Liver (tissue), 8 donors: ENCODE measurements at regions not wholly inside any gene's neighbourhood (a gene's known extent, or its start where the extent isn't known, plus 50 kb on each side); places are given as distances from the start of the nearest gene placed in this dataset.
A peak's percentile ranks its signal among the peaks of the same experiment; 100 is the strongest.
"Not testable (repeated sequence)": the region's sequence is repeated elsewhere in the genome, so short reads cannot be mapped to it uniquely, and the experiment has no call there.

Experiments used
- DNase-seq: peaks from one replicate; pipeline ENCODE4 v3.0.0-alpha.2; 2017; ENCODE audit warnings: low spot score
- H3K27ac ChIP-seq, 2 donors: one replicate each; pipeline ENCODE4 v1.7.0; 2013; ENCODE audit warnings: inconsistent platforms in 2 of 2, low read length in 2 of 2, control low read depth in 1 of 2, low read depth in 1 of 2, mild to moderate bottlenecking in 1 of 2
- H3K27me3 ChIP-seq, 4 donors: one replicate each; pipeline versions ENCODE4 v1.6.1 to v1.7.0; 2013; ENCODE audit warnings: low read length in 3 of 4, inconsistent platforms in 1 of 4, mild to moderate bottlenecking in 1 of 4, moderate library complexity in 1 of 4; ENCODE audit not compliant: control insufficient read depth in 4 of 4, insufficient read depth in 4 of 4
- H3K36me3 ChIP-seq, 4 donors: one replicate each; pipeline versions ENCODE4 v1.6.1 to v1.7.0; 2013; ENCODE audit warnings: low read length in 3 of 4, mild to moderate bottlenecking in 3 of 4, low read depth in 1 of 4, moderate library complexity in 1 of 4; ENCODE audit not compliant: control insufficient read depth in 4 of 4, insufficient read depth in 3 of 4
- H3K4me1 ChIP-seq, 4 donors: one replicate each; pipeline versions ENCODE4 v1.6.1 to v1.7.0; 2013; ENCODE audit warnings: low read length in 3 of 4, mild to moderate bottlenecking in 3 of 4, moderate library complexity in 1 of 4; ENCODE audit not compliant: control insufficient read depth in 4 of 4, insufficient read depth in 4 of 4
- H3K4me3 ChIP-seq, 3 donors: one replicate each; pipeline versions ENCODE4 v1.6.1 to v1.7.0; 2013; ENCODE audit warnings: low read length in 3 of 3, control low read depth in 1 of 3, low read depth in 1 of 3, mild to moderate bottlenecking in 1 of 3
- H3K9ac ChIP-seq, 2 donors: one replicate each; pipeline ENCODE4 v1.7.0; 2013; ENCODE audit warnings: low read length in 2 of 2, mild to moderate bottlenecking in 2 of 2, moderate library complexity in 2 of 2, control low read depth in 1 of 2, low read depth in 1 of 2
- H3K9me3 ChIP-seq, 4 donors: one replicate each; pipeline versions ENCODE4 v1.6.1 to v1.7.0; 2013; ENCODE audit warnings: low read length in 3 of 4; ENCODE audit not compliant: control insufficient read depth in 4 of 4
- ATF3 ChIP-seq: IDR thresholded peaks from 2 replicates; pipeline ENCODE4 v1.6.1; 2016; ENCODE audit warnings: antibody characterized with exemption
- CTCF ChIP-seq: fragments of 150-350 bp; IDR thresholded peaks from 2 replicates; pipeline ENCODE4 v1.5.1; 2017; ENCODE audit warnings: improper control_type of control experiment, low read depth, low read length; ENCODE audit not compliant: missing input control
- FOXA1 ChIP-seq: IDR thresholded peaks from 2 replicates; pipeline ENCODE4 v1.6.1; 2016; ENCODE audit warnings: antibody characterized with exemption
- GABPA ChIP-seq, 2 donors: IDR thresholded peaks in 1 of 2; conservative IDR thresholded peaks in 1 of 2; 2 replicates each; pipeline ENCODE4 v1.6.1; 2016; ENCODE audit warnings: antibody characterized with exemption in 2 of 2, mild to moderate bottlenecking in 1 of 2, moderate library complexity in 1 of 2
- JUND ChIP-seq, 2 donors: IDR thresholded peaks; 2 replicates each; pipeline ENCODE4 v1.6.1; 2016; ENCODE audit warnings: antibody characterized with exemption in 2 of 2
- MAX ChIP-seq: IDR thresholded peaks from 2 replicates; pipeline ENCODE4 v1.6.1; 2016; ENCODE audit warnings: antibody characterized with exemption
- NR2F2 ChIP-seq: IDR thresholded peaks from 2 replicates; pipeline ENCODE4 v1.6.1; 2016; ENCODE audit warnings: antibody characterized with exemption
- RAD21 ChIP-seq, 2 donors: IDR thresholded peaks; 2 replicates each; pipeline ENCODE4 v1.6.1; 2016; ENCODE audit warnings: antibody characterized with exemption in 2 of 2, mild to moderate bottlenecking in 2 of 2
- REST ChIP-seq: IDR thresholded peaks from 2 replicates; pipeline ENCODE4 v1.6.1; 2016; ENCODE audit warnings: antibody characterized with exemption, mild to moderate bottlenecking
- RXRA ChIP-seq, 2 donors: IDR thresholded peaks; 2 replicates each; pipeline ENCODE4 v1.6.1; 2017 to 2018; ENCODE audit warnings: antibody characterized with exemption in 2 of 2, mild to moderate bottlenecking in 1 of 2
- TAF1 ChIP-seq: conservative IDR thresholded peaks from 2 replicates; pipeline ENCODE4 v1.6.1; 2016; ENCODE audit warnings: antibody characterized with exemption, mild to moderate bottlenecking
- YY1 ChIP-seq: IDR thresholded peaks from 2 replicates; pipeline ENCODE4 v1.6.1; 2016; ENCODE audit warnings: antibody characterized with exemption, mild to moderate bottlenecking
- ZBTB33 ChIP-seq: IDR thresholded peaks from 2 replicates; pipeline ENCODE4 v1.6.1; 2016; ENCODE audit warnings: antibody characterized with exemption
- WGBS: extraction: QIAGEN DNeasy Blood & Tissue Kit; methylation state at CpG from one replicate; pipeline ENCODE4 v1.1.7; 2013; 5-methylcytosine and 5-hydroxymethylcytosine counted together
- donor health status: healthy.
- donor health status: healthy.
- donor health status: healthy.
- donor health status: healthy.
- donor health status: healthy.

GRCh38 chr11:130979386-130979972 lies 63.2 kb upstream of the SNX19 start:
- no peak overlapping the region for H3K4me3 ChIP-seq
- DNase-seq: no peak
- no peaks in the 10 kb centered on the region for H3K27me3 ChIP-seq
- H3K9me3 ChIP-seq: peaks cover 0 to 5% (median 3%) of the 10 kb centered on the region in 4 donors
- no peaks in the 10 kb centered on the region for H3K4me1 ChIP-seq
- H3K9ac ChIP-seq: no peak overlapping the region
- TF ChIP-seq RAD21 (IDR thresholded peaks at IDR 0.05) (peak; percentile 13 to 33), GABPA (IDR thresholded peaks at IDR 0.05 in 1 of 2, conservative IDR thresholded peaks at IDR 0.05 in 1 of 2) (no peak), ZBTB33 (no peak), TAF1 (no peak), YY1 (no peak), CTCF (peak; percentile 18)
- H3K36me3 ChIP-seq: no peaks in the 10 kb centered on the region
- H3K27ac ChIP-seq: no peak overlapping the region
- 5% methylated on average over 5 of the region's 5 CpGs for WGBS

GRCh38 chr11:130980071-130980862 lies 64.0 kb upstream of the SNX19 start:
- TF ChIP-seq RAD21 (IDR thresholded peaks at IDR 0.05): no peak
- TF ChIP-seq NR2F2: no peak
- no peak for TF ChIP-seq ZBTB33
- TF ChIP-seq FOXA1: no peak
- TF ChIP-seq CTCF: no peak
- TF ChIP-seq MAX: no peak
- no peak for TF ChIP-seq YY1
- TF ChIP-seq RXRA (IDR thresholded peaks at IDR 0.05): no peak
- TF ChIP-seq TAF1: no peak
- TF ChIP-seq ATF3: no peak
- no peak for TF ChIP-seq REST
- TF ChIP-seq JUND (IDR thresholded peaks at IDR 0.05): no peak
- Histone ChIP-seq H3K9ac (no peak overlapping the region), H3K27ac (no peak overlapping the region), H3K27me3 (no peaks in the 10 kb centered on the region), H3K9me3 (peaks cover 0 to 5% (median 3%) of the 10 kb centered on the region in 4 donors), H3K4me3 (no peak overlapping the region), H3K36me3 (no peaks in the 10 kb centered on the region), H3K4me1 (no peaks in the 10 kb centered on the region)
- no peak for DNase-seq
- WGBS: 68% methylated on average over 5 of the region's 5 CpGs

- H3K4me3 ChIP-seq, DNase-seq, H3K27ac ChIP-seq, H3K9ac ChIP-seq, H3K4me1 ChIP-seq, H3K27me3 ChIP-seq, H3K9me3 ChIP-seq, H3K36me3 ChIP-seq: not testable (repeated sequence)
- WGBS: 88% methylated on average over 16 of the region's 16 CpGs
Measured at GRCh38 chr11:130984241-130984640, 68.0 kb upstream of the SNX19 start.
